ENCODE measurements at regions not wholly inside any gene's neighbourhood (a gene's known extent, or its start where the extent isn't known, plus 50 kb on each side); places are given as distances from the start of the nearest gene placed in this dataset.

DNA sequence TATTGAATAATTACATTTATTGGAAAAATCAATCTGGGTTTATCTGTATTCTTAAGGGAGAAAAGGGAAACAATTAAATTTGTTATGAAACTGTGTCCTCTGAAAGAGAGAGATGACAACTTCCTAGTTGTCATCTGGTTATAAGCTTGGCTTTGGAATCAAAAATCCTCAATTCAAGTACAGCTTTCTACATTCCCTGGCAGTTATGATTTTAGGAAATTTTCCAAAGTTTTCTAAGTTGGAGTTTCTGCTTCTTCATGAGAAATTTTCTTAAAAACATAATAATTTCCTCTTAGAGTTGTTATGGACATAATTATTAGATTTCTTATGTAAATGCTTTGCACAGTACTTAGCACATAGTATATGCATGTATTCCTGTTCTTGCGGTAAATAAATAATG is 625.6 kb upstream of the SLC39A10 start:
- TF ChIP-seq, protein P1, sequence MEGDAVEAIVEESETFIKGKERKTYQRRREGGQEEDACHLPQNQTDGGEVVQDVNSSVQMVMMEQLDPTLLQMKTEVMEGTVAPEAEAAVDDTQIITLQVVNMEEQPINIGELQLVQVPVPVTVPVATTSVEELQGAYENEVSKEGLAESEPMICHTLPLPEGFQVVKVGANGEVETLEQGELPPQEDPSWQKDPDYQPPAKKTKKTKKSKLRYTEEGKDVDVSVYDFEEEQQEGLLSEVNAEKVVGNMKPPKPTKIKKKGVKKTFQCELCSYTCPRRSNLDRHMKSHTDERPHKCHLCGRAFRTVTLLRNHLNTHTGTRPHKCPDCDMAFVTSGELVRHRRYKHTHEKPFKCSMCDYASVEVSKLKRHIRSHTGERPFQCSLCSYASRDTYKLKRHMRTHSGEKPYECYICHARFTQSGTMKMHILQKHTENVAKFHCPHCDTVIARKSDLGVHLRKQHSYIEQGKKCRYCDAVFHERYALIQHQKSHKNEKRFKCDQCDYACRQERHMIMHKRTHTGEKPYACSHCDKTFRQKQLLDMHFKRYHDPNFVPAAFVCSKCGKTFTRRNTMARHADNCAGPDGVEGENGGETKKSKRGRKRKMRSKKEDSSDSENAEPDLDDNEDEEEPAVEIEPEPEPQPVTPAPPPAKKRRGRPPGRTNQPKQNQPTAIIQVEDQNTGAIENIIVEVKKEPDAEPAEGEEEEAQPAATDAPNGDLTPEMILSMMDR (IDR thresholded peaks at IDR 0.05): no peak
- TF ChIP-seq EP300 (IDR thresholded peaks at IDR 0.05): no peak

Data from sigmoid colon (tissue), 4 donors.